Gastrocnemius medialis (tissue), 4 donors: ENCODE measurements at regions not wholly inside any gene's neighbourhood (a gene's known extent, or its start where the extent isn't known, plus 50 kb on each side); places are given as distances from the start of the nearest gene placed in this dataset.

Experiments
- POLR2A ChIP-seq, 2 donors: fragments of 450-650 bp; IDR thresholded peaks; one replicate each; pipeline ENCODE4 v1.6.1; 2017; ENCODE audit warnings: antibody characterized with exemption in 2 of 2, mild to moderate bottlenecking in 2 of 2, moderate library complexity in 2 of 2
- TF ChIP-seq, protein P1 (sequence below), 5 experiments: fragments of 450-650 bp in 3 of 5; fragments of 200-600 bp in 2 of 5; sonication (generic) in 2 of 5; IDR thresholded peaks in 4 of 5; conservative IDR thresholded peaks in 1 of 5; 1 replicate in 4 of 5; 2 replicates in 1 of 5; pipeline ENCODE4 v1.5.1; 2016 to 2019; ENCODE audit warnings: antibody characterized with exemption in 5 of 5, mild to moderate bottlenecking in 3 of 5, moderate library complexity in 3 of 5

DNA sequence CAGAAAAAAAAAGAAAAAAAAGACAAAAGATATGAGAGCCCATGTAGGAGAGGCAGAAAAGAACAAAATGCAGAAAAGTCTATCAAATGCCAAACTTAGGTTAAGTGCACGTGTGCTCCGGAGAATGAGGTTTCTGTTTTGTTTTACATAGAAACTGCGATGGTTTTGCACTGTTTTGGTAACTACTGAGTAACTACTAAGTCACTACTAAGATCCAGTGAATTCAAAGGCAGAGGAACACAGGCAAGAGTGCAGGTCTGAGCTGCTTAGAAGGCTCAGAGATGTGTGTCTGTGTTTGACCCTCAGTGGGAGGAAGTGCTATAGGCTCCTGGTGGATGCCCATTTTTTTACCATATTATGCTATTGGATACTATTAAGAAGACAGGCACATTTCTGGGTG lies 299.3 kb downstream of the NDFIP2 start:
- TF ChIP-seq, protein P1, sequence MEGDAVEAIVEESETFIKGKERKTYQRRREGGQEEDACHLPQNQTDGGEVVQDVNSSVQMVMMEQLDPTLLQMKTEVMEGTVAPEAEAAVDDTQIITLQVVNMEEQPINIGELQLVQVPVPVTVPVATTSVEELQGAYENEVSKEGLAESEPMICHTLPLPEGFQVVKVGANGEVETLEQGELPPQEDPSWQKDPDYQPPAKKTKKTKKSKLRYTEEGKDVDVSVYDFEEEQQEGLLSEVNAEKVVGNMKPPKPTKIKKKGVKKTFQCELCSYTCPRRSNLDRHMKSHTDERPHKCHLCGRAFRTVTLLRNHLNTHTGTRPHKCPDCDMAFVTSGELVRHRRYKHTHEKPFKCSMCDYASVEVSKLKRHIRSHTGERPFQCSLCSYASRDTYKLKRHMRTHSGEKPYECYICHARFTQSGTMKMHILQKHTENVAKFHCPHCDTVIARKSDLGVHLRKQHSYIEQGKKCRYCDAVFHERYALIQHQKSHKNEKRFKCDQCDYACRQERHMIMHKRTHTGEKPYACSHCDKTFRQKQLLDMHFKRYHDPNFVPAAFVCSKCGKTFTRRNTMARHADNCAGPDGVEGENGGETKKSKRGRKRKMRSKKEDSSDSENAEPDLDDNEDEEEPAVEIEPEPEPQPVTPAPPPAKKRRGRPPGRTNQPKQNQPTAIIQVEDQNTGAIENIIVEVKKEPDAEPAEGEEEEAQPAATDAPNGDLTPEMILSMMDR (IDR thresholded peaks at IDR 0.05 in 4 of 5, conservative IDR thresholded peaks at IDR 0.05 in 1 of 5): no peak
- TF ChIP-seq POLR2A (IDR thresholded peaks at IDR 0.05): no peak
